ENCODE measurements at regions not wholly inside any gene's neighbourhood (a gene's known extent, or its start where the extent isn't known, plus 50 kb on each side); places are given as distances from the start of the nearest gene placed in this dataset.
"Not testable (repeated sequence)": the region's sequence is repeated elsewhere in the genome, so short reads cannot be mapped to it uniquely, and the experiment has no call there.

- no peak for TF ChIP-seq CTCF (IDR thresholded peaks at IDR 0.05; ENCODE audit: low read depth, low read length, missing control alignments)
- no peak overlapping the region for H3K4me3 ChIP-seq (ENCODE audit: low read depth, low read length)
- in situ Hi-C loops (cut with HindIII; ENCODE audit: low pct_ligation_motif_present, low sequenced_read_pairs), result no loop called here
- no peak overlapping the region for H3K27ac ChIP-seq
- DNase-seq, result no peak
- no peaks in the 10 kb centered on the region for H3K27me3 ChIP-seq (replicated peaks)
- no peaks in the 10 kb centered on the region for H3K36me3 ChIP-seq (replicated peaks)
These were observed 844.7 kb downstream of the DIPK2A start for GRCh38 chr3:144816323-144816722.

GRCh38 chr3:144818973-144819372 lies 847.4 kb downstream of the DIPK2A start:
- in situ Hi-C loops (cut with HindIII; ENCODE audit: low pct_ligation_motif_present, low sequenced_read_pairs), result no loop called here
- H3K27me3 ChIP-seq (replicated peaks), result no peaks in the 10 kb centered on the region
- H3K4me3 ChIP-seq (ENCODE audit: low read depth, low read length), result no peak overlapping the region
- DNase-seq, result no peak
- no peak for TF ChIP-seq CTCF (IDR thresholded peaks at IDR 0.05; ENCODE audit: low read depth, low read length, missing control alignments)
- H3K27ac ChIP-seq, result no peak overlapping the region
- no peaks in the 10 kb centered on the region for H3K36me3 ChIP-seq (replicated peaks)

DNA sequence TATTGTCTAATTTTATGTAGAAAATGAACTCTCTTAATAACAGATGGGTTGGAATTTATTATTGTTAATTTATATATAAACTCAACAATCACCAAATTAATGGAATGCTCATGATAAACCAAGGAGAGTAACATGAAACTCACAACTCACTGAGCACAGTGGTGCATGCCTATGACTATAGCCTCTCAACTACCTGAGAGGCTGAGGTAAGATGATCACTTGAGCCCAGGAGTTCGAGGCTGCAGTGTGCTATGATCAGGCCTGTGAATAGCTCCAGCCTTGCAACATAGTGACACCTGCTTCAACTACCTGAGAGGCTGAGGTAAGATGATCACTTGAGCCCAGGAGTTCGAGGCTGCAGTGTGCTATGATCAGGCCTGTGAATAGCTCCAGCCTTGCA lies 848.6 kb downstream of the DIPK2A start:
- DNase-seq; H3K27ac ChIP-seq; in situ Hi-C loops (cut with HindIII; ENCODE audit: low pct_ligation_motif_present, low sequenced_read_pairs); H3K36me3 ChIP-seq (replicated peaks); H3K27me3 ChIP-seq (replicated peaks); H3K4me3 ChIP-seq (ENCODE audit: low read depth, low read length): not testable (repeated sequence)

- no peaks in the 10 kb centered on the region for H3K27me3 ChIP-seq (replicated peaks)
- in situ Hi-C loops (cut with HindIII; ENCODE audit: low pct_ligation_motif_present, low sequenced_read_pairs), result no loop called here
- no peak overlapping the region for H3K4me3 ChIP-seq (ENCODE audit: low read depth, low read length)
- TF ChIP-seq CTCF (IDR thresholded peaks at IDR 0.05; ENCODE audit: low read depth, low read length, missing control alignments), result no peak
- H3K36me3 ChIP-seq (replicated peaks), result no peaks in the 10 kb centered on the region
- no peak for DNase-seq
- H3K27ac ChIP-seq, result no peak overlapping the region
These were observed 849.1 kb downstream of the DIPK2A start for GRCh38 chr3:144820726-144821125.

DNA sequence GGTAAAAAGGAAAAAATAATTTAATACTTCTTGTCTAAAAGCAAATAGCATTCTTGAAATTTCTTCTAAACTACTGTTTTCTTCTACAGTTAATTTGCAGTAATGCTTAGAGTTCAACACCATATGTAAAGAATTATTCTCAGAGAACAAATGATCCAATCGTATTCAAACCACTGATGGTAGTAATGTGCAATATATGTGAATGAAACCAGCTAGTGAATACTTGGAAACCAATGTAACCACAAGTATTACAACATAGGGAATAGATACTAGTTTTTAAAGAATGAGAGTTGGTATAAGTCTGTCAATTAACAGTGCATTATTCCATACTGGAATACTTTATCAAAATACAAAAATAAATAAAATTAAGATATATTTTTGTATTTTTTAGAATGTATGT lies 850.0 kb downstream of the DIPK2A start:
- DNase-seq, result no peak
- Histone ChIP-seq H3K36me3 (replicated peaks) (no peaks in the 10 kb centered on the region), H3K4me3 (ENCODE audit: low read depth, low read length) (no peak overlapping the region), H3K27me3 (replicated peaks) (no peaks in the 10 kb centered on the region), H3K27ac (no peak overlapping the region)
- no peak for TF ChIP-seq CTCF (IDR thresholded peaks at IDR 0.05; ENCODE audit: low read depth, low read length, missing control alignments)
- in situ Hi-C loops (cut with HindIII; ENCODE audit: low pct_ligation_motif_present, low sequenced_read_pairs), result no loop called here

DNA sequence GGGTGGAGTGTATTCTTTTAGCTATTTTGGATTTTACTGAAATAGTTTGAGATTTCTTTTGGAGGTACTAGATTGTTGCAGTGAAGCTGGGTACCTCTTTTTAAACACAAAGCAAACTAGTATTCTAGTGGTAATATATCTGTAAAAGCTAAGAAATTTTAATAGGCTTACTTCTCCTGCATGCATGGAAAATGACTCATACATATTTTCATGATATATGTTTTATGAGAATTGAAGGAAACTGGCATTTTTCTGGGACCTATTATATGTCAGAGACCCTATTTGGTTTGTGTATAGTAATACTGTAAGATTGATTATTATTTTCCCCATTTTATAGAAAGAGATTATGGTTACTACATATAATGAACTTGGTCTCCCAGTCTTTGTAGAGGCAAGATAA lies 851.0 kb downstream of the DIPK2A start:
- Histone ChIP-seq H3K4me3 (ENCODE audit: low read depth, low read length) (no peak overlapping the region), H3K27me3 (replicated peaks) (no peaks in the 10 kb centered on the region), H3K36me3 (replicated peaks) (no peaks in the 10 kb centered on the region), H3K27ac (no peak overlapping the region)
- in situ Hi-C loops (cut with HindIII; ENCODE audit: low pct_ligation_motif_present, low sequenced_read_pairs), result no loop called here
- no peak for TF ChIP-seq CTCF (IDR thresholded peaks at IDR 0.05; ENCODE audit: low read depth, low read length, missing control alignments)
- DNase-seq, result no peak
